GM21360 (cell line): ENCODE measurements at regions not wholly inside any gene's neighbourhood (a gene's known extent, or its start where the extent isn't known, plus 50 kb on each side); places are given as distances from the start of the nearest gene placed in this dataset.
"Not testable (repeated sequence)": the region's sequence is repeated elsewhere in the genome, so short reads cannot be mapped to it uniquely, and the experiment has no call there.

Experiments
- ATAC-seq: cut with Tn5 transposase; IDR thresholded peaks from one replicate; pipeline ENCODE4 v1.9.1; 2021; ENCODE audit warnings: mild to moderate bottlenecking, moderate library complexity; ENCODE audit not compliant: unreplicated experiment

DNA sequence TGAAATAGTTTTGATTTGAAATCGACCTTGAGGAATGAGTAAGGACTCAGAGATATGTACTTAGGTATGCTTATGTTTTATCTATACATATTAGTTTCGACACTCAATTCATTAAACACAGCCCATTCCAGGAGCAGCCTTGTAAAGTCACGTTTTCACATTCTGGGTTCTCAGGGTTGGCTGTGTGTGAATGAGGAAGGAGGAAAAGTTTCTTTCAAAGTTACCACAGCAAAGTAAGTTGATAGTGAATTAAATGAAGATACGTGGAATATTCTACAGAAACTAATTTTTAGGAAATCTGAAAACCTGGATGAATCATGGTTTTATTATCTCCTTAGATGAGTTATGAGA is 133.5 kb downstream of the C3orf38 start:
- ATAC-seq = no peak

- no peak for ATAC-seq
Observed at GRCh38 chr3:88291486-88291885, 141.7 kb downstream of the C3orf38 start.

DNA sequence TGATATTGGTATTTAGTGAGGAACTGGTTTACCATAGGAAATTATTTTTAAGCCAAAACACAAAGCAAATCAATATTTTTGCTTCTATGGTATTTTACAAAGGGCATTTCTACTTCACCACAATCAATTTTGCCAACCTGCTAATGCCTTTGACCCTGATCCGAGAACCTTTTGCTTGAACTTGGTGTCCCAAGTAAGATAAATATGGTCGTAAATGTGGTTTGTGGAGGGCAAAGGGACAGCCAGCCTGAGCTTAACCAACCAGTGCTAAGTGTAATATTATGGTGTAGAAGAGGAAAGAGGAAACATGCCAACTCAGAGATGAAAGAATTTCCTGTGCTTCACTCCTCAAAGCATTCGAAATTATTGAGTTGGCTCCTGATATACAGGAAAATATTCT is 148.4 kb downstream of the C3orf38 start:
- ATAC-seq = no peak

GRCh38 chr3:88301273-88301995 is 151.7 kb downstream of the C3orf38 start:
- ATAC-seq = no peak

DNA sequence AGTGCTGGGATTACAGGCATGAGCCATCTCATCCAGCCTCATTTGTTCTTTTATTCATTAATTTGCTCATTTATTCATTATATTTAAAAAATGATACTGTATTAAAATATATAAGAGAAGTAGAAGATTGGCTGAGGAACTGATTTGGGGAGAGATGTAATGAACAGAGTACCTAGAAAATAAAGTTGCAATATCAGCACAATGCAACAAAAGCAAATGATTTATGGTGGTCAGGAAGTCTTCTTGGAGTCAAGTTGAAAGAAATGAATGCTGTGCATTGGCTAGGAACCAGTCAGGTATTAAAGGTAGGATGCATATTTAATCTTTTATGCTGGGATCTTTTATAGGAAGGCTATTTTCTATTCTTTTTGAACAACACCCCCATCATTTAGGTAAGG is 152.2 kb downstream of the C3orf38 start:
- no peak for ATAC-seq

- not testable (repeated sequence) for ATAC-seq
Observed at GRCh38 chr3:88303331-88303904, 153.7 kb downstream of the C3orf38 start.

DNA sequence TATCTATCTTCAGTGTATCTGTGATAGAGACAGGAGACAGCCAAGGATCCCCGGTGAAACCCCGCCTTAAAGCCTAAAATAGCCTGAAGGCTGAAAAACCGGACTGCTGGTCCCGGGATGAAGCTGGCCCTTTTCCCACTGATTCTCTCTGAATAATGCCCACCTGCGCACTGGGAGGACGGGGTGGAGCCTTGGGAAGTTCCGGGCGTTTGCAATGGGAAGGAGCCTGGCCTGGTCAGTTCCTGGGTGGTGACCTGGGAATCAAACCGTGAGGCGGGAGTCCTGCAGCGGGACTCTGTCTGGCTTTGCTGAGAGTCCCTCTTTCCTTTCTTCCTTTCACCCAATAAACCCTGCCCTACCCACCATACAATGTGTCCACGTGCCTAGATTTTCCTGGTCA is 157.9 kb downstream of the C3orf38 start:
- no peak for ATAC-seq

GRCh38 chr3:88311826-88312225 is 162.1 kb downstream of the C3orf38 start:
- ATAC-seq = peak; percentile 59

GRCh38 chr3:88312256-88312655 is 162.5 kb downstream of the C3orf38 start:
- no peak for ATAC-seq

GRCh38 chr3:88318067-88318466 is 168.3 kb downstream of the C3orf38 start:
- no peak for ATAC-seq

DNA sequence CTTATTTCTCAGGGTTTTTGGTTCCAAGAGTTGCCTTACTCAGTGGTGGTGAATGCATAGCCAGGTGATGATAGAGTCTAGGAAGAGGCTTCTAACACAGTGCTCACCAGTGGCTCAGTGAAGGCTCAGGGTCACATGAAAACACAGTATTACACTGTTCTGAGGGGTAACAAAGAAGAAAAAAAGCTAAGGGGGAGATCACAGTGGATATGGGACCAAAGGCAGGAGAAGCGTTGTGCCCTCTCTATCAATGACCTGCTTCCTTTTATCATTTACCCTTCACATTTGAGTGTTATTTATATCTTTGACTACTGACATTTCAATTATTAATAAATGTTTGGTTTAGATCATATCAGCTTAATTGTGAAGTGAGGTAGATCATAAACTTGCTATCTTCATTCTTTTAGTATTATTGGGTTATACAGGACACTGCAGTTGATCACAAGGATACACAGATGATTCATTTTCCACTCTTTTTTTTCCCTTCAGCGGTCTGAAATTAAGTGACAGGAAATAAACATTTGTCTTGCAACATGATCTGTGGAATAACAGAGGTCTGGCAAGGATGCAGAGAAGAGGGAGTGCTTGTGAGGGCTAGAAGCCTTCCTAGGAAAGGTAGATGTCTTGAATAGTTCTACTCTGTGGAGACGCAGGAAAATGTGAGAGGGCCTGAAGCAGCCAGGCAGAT is 171.7 kb downstream of the C3orf38 start:
- no peak for ATAC-seq

- no peak for ATAC-seq
Observed at GRCh38 chr3:88324788-88325187, 175.0 kb downstream of the C3orf38 start.

GRCh38 chr3:88334187-88334868 is 184.6 kb downstream of the C3orf38 start:
- ATAC-seq = no peak

- ATAC-seq = no peak
Observed at GRCh38 chr3:88336894-88337293, 187.1 kb downstream of the C3orf38 start.

GRCh38 chr3:88343264-88343663 is 193.5 kb downstream of the C3orf38 start:
- no peak for ATAC-seq

GRCh38 chr3:88346643-88347042 is 196.9 kb downstream of the C3orf38 start:
- no peak for ATAC-seq

DNA sequence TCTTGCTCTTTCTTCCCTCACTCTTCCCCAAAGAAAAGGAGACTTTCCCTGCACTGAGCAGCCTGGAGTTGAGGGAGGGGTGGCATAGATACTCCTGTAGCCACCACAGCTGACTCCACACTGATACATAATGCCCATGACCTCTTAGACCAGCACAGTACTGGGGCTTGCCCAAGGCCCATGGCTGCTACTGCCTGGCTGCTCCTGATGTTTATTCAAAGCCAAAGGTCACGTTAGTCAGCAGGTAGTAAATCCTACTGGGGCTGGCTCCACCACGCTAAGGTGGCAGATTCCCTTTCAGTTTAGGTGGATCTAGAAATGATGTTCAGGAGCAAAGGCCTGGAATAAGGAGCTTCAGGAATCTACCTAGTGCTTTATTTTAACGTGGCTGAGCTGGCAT is 212.7 kb downstream of the C3orf38 start:
- ATAC-seq = no peak

- ATAC-seq = no peak
Observed at GRCh38 chr3:88364926-88365325, 215.2 kb downstream of the C3orf38 start.

DNA sequence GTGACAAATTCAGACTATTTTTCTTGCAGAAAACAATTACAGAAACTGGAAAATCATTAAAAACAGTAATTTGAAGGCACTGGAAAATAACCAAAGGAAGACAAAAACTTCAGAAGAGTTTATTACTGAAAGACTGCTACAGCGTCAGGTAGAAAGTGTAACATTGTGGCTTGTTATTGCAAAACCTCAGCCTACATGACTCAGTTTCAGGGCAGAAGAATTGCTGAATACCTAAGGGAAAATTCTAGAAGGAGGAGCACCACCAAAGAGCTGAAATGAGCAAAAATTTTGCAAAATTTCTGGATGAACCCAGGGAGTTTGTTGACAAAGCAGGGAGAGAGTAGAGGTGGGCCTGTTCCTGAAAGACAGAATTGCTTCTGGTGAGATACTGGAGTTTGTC is 219.6 kb downstream of the C3orf38 start:
- ATAC-seq = no peak

- no peak for ATAC-seq
Observed at GRCh38 chr3:88369767-88370166, 220.0 kb downstream of the C3orf38 start.

DNA sequence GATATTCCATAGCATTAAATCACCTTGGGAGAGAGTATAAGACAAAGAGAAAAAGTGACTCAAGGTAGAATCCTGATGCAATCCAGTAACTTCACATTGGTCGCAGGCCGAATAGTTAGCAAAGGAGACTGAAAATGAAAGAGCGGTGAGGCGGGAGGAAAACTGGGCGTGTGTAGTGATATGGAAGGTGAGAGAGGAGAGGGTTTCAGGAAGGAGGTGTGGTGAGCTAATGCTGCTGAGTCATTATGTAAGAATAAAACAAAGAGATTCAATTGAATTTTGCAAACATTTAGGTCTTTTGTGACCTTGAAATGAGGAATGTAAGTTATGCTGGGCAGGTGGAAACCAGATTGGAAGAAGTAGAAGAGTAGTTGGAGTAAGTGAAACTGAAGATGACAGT is 235.3 kb downstream of the C3orf38 start:
- ATAC-seq = peak; percentile 60

GRCh38 chr3:88398581-88398980 is 248.8 kb downstream of the C3orf38 start:
- ATAC-seq = no peak
